B cell (primary cell): ENCODE measurements at regions not wholly inside any gene's neighbourhood (a gene's known extent, or its start where the extent isn't known, plus 50 kb on each side); places are given as distances from the start of the nearest gene placed in this dataset.

Experiments used
- CTCF ChIP-seq: fragments of 200-600 bp; IDR thresholded peaks from one replicate; pipeline ENCODE4 v1.8.0; 2022; ENCODE audit warnings: antibody characterized with exemption, mild to moderate bottlenecking
- EZH2 ChIP-seq: IDR thresholded peaks from 2 replicates; pipeline ENCODE4 v1.6.1; 2012; ENCODE audit warnings: borderline replicate concordance, low read depth, mild to moderate bottlenecking, moderate library complexity, low read length; ENCODE audit not compliant: insufficient read depth, poor library complexity, severe bottlenecking

DNA sequence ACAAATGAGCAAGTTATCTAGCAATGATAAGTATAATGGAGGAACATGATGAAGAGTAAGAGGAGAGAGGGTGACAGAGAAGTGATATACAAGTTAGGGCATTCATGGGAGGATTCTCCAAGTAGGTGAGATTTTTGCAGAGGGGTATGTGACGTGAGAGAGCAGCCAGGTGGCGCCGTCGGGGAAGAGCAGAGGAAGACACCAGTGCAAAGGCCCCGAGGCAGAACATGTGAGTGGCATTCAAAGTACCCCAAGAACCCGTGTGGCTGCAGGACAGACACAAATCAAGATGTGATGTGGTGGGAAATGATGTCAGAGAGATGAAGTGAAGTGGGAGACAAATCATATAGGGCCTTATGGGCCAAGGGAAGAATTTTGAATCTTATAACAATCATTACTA, 81.8 kb upstream of the GRM7 start:
- no peak for TF ChIP-seq CTCF
- TF ChIP-seq EZH2, result no peak
